ENCODE measurements at regions not wholly inside any gene's neighbourhood (a gene's known extent, or its start where the extent isn't known, plus 50 kb on each side); places are given as distances from the start of the nearest gene placed in this dataset.

- TF ChIP-seq CTCF (conservative IDR thresholded peaks at IDR 0.05; ENCODE audit: low read length) = no peak
- TF ChIP-seq EZH2phosphoT487 (IDR thresholded peaks at IDR 0.05; ENCODE audit: borderline replicate concordance, low read depth, low read length) = no peak
Measured at GRCh38 chr10:130553826-130554225, 417.6 kb downstream of the GLRX3 start.
